HG02610 (cell line): ENCODE measurements at regions not wholly inside any gene's neighbourhood (a gene's known extent, or its start where the extent isn't known, plus 50 kb on each side); places are given as distances from the start of the nearest gene placed in this dataset.

Source experiments
- ATAC-seq: cut with Tn5 transposase; IDR thresholded peaks from one replicate; pipeline ENCODE4 v1.9.1; 2021; ENCODE audit warnings: mild to moderate bottlenecking, moderate library complexity; ENCODE audit not compliant: unreplicated experiment

DNA sequence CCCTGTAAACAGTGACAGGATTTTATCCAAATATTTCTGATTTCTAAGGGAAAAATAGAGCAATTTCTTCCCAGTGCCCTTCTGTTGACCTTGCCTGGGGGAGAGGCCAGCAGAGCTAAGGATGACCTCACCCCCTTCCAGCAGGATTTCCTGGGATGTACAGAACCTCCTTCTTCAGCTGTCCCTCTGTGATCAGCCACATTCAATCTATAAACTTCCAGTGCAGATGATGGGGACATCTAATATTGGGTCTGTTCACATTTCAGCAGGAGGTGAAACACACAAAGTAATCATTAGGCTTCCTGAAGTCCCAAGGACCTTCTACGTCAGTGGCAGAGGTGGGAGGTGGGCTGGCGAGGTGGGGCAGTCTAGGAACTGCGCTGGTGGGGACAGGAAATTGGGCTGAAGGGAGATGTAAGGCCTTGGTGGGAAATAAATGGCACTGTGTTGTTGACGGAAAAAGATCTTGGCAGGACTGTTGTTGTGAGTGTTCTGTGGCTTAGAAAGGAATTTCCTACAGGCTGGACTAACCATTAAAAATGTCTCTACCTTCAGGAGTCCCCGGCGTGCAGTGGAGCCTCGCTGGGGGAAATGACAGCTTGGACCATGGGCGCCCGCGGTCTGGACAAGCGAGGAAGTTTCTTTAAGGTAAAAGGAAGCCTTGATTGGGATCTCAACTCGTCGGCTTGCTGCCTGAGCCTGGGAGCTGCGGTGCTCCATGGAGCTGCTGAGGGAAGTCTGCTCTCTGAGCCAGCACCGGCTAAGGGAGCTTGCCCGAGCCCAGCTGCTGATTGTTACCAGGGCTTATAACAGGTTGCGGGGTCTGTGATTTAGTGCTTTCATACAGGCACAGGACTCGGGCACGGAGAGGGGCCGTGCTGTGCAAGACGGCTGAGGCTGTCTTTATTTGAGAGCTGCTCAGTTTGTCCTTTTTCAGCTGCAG is 127.9 kb upstream of the NAA20 start:
- ATAC-seq = no peak

- no peak for ATAC-seq
Measured at GRCh38 chr20:19890445-19891051, 126.6 kb upstream of the NAA20 start.

GRCh38 chr20:19893356-19893755 is 123.8 kb upstream of the NAA20 start:
- no peak for ATAC-seq

DNA sequence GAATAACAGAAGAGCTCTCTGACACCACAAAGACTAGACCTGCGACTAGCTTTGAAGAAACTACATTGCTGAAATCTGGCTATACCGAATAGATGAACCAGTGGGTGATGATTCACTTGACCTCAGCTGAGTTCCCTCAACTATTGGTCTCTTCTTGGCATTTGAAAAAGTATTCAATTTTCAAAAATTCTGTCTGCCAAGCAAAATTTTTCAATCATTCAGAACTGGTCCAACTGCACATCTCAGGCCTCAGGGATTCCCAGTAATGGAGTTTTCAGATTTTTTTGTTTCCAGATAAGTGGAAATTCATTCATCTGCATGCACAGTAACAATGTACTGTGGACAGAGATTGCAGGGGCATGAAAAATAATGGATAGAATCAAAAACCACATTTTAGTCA is 121.4 kb upstream of the NAA20 start:
- no peak for ATAC-seq

- ATAC-seq = no peak
Measured at GRCh38 chr20:19897891-19898290, 119.3 kb upstream of the NAA20 start.

GRCh38 chr20:19901226-19901625 is 115.9 kb upstream of the NAA20 start:
- no peak for ATAC-seq

GRCh38 chr20:19903168-19903811 is 113.9 kb upstream of the NAA20 start:
- no peak for ATAC-seq

DNA sequence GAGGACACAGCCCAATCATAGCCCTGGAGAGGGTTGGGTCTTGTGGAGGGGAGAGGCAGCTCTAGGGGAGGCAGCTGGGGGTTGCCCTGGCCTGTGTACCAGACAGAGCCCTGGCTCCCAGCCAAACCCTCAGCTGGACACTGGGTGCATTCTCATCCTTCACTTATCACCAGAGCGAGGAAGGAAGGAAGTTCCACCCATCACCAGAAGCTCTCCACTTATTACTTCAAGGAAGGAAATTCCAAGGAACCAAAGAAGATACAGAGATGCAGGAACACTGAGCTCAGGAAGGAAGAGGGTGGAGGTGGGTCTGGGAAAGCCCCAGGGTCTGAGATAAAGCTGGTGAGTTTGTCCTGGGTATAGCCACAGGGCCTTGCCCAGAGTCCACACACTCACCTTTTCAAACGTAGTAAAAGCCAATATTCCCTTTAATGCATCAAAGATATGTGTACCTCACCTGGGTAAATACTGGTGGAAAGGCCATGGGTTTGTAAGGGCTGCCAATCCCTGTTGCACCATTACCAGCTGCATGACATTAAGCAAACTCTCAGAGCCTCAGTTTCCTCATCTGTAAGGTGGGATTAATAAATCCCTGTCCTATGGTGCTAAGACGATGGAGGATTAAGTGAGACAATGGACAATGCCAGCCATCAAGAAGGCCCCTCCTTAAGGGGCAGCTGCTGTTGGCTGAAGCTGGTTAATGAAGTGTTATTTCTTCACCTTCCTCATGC is 109.7 kb upstream of the NAA20 start:
- ATAC-seq = no peak

- no peak for ATAC-seq
Measured at GRCh38 chr20:19908576-19908975, 108.6 kb upstream of the NAA20 start.

- no peak for ATAC-seq
Measured at GRCh38 chr20:19909725-19910124, 107.4 kb upstream of the NAA20 start.

- no peak for ATAC-seq
Measured at GRCh38 chr20:19911810-19912382, 105.3 kb upstream of the NAA20 start.

GRCh38 chr20:19913349-19913748 is 103.8 kb upstream of the NAA20 start:
- ATAC-seq = no peak

DNA sequence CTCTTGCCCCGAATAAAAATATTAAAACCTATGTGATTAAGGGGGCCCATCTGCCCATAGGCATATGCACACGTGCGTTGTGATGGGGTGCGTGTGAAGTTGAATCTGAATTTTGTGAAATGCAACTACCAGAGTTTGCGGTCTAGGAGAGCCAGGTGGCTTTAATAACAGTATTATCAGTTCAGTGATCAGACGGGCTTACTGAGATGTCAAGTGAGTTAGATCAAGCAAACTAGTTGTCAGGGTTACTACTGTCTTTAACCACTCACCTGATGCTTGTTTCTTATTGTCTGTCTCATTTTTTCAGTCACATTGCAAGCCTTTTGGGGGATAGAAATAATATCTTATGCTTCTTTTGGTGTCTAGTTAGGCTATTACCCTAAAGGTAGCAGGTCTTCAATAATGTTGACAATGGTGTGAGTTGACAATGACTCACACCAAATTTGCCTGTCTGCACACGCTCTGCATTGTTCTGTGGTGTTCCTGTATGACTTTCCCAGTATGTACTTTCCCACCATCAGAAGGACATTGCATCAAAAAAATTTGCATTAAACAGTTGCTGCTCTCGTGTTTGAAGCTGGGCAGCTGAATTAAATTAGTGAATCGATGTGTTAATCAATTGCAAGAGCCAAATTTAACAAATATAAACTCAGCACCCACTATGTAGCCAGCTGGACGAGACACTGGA is 103.1 kb upstream of the NAA20 start:
- peak; percentile 68 for ATAC-seq

DNA sequence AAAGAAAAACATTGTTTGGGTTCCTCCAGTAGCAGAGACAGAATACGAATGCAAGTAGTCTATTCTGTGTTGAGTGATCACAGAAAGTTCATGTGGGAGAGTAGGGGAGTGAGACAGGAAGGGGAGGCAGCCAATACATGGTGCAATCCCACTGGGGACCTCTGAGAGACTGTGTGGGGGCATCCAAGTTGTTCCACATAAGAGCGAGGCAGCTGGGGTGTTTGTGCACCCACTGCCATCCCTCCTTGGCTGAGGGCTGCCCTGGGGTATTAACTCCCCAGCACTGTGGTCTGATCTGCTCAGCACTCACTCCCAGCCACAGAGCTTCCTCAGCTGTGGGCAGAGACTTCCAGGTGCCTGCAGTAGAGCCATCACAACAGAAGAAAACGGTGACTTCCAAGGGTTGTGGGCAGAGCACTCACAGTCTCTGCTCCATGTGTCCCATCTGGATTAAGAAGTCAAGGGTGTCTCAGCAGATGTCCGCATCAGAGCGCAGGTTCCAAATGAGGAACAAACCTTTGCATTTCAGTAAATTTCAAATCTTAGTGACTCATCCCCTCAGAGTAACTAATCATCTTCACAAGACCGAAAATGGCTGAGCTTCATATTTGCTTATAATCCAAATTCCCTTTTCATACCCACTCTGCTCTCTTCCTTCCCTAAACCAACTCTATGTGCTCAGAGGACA is 101.9 kb upstream of the NAA20 start:
- ATAC-seq = no peak

DNA sequence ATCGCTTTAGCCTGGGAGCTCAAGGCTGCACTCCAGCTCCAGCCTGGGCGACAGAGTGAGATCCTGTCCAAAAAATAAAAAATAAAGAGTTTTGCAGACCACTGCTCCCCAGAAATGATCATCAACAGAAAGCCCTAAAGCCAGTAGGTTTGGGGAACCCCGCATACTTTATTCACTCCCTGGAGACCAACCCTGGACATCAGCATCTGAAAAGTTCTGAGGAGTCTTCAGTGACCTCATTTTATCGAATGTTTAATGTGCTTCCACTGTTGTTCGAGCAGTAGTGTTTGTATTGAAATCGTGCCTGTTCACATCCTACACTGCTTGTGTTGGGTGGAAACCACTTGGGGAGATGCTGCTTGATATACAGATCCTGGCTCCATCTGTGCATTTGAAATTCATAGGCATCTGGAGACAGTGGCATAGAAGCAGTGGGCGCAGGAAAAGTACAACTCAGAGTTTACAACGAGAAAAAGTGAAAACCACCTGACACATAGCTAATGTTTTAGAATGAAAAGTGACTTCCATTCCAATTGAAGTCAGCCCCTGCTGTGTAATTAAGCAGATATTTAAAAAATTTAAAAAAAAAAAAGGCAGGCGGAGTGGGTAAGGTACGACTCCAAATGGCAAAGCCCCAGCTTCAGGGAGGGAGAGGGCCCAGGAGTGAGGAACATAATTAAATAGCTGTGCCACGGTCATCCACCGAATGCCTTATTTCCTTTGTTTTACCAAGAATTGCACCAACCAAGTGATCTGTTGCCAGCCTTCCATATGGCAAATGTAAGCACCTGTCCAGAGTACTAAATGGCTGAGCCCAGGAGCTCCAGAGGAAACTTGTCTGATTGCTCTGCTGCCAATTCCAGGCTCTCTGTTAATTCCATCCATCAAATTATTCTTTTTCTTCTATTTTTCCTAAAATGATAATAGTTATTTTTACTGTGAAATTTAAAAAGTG is 100.4 kb upstream of the NAA20 start:
- no peak for ATAC-seq

DNA sequence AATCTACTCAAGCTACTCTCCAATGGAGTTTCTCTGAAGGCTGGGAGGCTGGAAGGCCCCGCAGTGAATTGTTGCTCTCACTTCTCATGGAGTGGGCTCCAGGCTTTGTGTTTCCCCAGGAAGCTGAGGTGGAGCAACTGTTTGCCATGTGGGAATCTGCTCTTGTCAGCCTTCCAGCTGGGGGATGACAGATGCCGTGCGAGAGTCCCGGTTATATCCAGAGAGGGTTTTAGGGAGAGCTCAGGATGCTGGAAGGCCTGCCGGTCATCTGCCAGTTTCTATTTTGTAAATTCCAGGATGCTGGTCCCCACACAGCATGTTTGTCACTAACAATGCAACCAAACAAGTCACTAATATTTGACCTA is 98.2 kb upstream of the NAA20 start:
- no peak for ATAC-seq

DNA sequence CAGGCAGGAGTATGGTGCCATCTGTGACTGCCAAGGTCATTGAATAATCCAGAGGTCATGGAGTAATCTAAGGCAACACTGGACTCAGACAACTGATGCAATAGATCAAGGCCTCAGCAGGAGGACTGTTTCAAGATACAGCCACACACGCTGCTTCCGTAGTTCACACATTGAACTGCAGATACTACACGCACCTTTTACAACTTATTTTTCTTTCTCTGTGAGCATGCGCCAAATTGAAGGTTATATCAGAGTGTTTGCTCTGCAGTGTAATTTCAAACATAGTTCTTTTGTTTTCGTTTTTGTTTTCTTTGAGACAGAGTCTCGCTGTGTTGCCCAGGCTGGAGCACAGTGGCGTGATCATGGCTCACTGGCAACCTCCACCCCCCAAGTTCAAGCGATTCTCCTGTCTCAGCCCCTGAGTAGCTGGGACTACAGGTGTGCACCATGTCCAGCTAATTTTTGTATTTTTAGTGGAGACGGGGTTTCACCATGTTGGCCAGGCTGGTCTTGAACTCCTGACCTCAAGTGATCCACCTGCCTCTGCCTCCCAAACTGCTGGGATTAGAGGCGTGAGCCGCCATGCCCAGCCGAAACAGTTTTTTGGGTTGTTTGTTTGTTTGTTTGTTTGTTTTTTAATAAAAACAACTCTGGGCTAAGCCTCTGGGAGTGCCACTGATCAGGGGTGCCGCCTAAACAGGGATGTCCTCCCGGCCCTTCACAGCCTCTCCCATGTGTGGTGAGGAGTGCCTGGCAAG is 96.6 kb upstream of the NAA20 start:
- ATAC-seq = no peak

DNA sequence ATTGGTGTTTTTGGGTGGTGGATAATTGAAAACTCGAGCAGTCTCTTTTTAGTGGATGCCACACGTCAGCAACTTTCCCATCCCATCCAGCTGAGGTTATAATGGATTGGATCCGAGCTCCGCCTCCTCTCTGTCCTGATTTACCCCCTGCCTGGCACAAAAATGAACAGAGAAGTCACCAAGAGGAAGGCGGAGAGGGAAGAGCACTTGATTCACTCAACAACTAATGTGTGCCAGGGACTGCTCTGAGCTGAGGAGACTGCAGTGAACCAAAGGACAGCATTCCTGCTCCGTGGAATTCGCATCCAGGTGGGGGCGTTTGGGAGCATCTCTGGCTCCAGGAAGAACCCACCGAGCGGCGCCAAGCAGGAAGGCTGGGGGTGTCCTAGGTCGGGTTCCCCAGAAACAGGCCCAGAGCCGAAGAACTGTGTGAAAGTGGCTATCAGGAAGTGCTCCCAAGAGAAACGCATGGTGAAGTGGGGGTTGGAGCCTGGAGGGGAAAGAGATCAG is 95.8 kb upstream of the NAA20 start:
- ATAC-seq = no peak
